ENCODE measurements at regions not wholly inside any gene's neighbourhood (a gene's known extent, or its start where the extent isn't known, plus 50 kb on each side); places are given as distances from the start of the nearest gene placed in this dataset.
A peak's percentile ranks its signal among the peaks of the same experiment; 100 is the strongest.
"Not testable (repeated sequence)": the region's sequence is repeated elsewhere in the genome, so short reads cannot be mapped to it uniquely, and the experiment has no call there.

GRCh38 chr6:93636987-93637664 lies 217.8 kb upstream of the EPHA7 start:
- not testable (repeated sequence) for H3K27ac ChIP-seq (ENCODE audit: low read length); H3K36me3 ChIP-seq (ENCODE audit: control insufficient read depth, insufficient read depth, low read length); H3K27me3 ChIP-seq (ENCODE audit: control insufficient read depth, insufficient read depth, low read length); H3K9me3 ChIP-seq (ENCODE audit: control insufficient read depth, insufficient read depth, low read length); H3K4me1 ChIP-seq (ENCODE audit: control insufficient read depth, insufficient read depth, low read length); DNase-seq (ENCODE audit: low read depth, low spot score)
- no CpG with 5 or more reads among the region's 38 CpGs for WGBS (ENCODE audit: insufficient coverage, insufficient read length)
- peak overlapping the region; percentile 8; the same call in 1 of the 2 replicates for H3K4me3 ChIP-seq (ENCODE audit: low read length)

- WGBS (ENCODE audit: insufficient coverage, insufficient read length): no CpG with 5 or more reads among the region's 3 CpGs
Observed at GRCh38 chr6:93624408-93624807, 205.0 kb upstream of the EPHA7 start.

GRCh38 chr6:93621442-93621841 lies 202.1 kb upstream of the EPHA7 start:
- H3K4me3 ChIP-seq (ENCODE audit: low read length): no peak overlapping the region
- no peaks in the 10 kb centered on the region for H3K27me3 ChIP-seq (ENCODE audit: control insufficient read depth, insufficient read depth, low read length)
- WGBS (ENCODE audit: insufficient coverage, insufficient read length): no CpG with 5 or more reads among the region's 1 CpG
- H3K9me3 ChIP-seq (ENCODE audit: control insufficient read depth, insufficient read depth, low read length): no peaks in the 10 kb centered on the region
- H3K4me1 ChIP-seq (ENCODE audit: control insufficient read depth, insufficient read depth, low read length): no peaks in the 10 kb centered on the region
- DNase-seq (ENCODE audit: low read depth, low spot score): no peak
- H3K27ac ChIP-seq (ENCODE audit: low read length): no peak overlapping the region
- no peaks in the 10 kb centered on the region for H3K36me3 ChIP-seq (ENCODE audit: control insufficient read depth, insufficient read depth, low read length)

More at GRCh38 chr6:93624408-93624807, 205.0 kb upstream of the EPHA7 start:
- Histone ChIP-seq H3K4me1 (ENCODE audit: control insufficient read depth, insufficient read depth, low read length) (no peaks in the 10 kb centered on the region), H3K36me3 (ENCODE audit: control insufficient read depth, insufficient read depth, low read length) (no peaks in the 10 kb centered on the region), H3K4me3 (ENCODE audit: low read length) (no peak overlapping the region), H3K27me3 (ENCODE audit: control insufficient read depth, insufficient read depth, low read length) (no peaks in the 10 kb centered on the region), H3K27ac (ENCODE audit: low read length) (no peak overlapping the region), H3K9me3 (ENCODE audit: control insufficient read depth, insufficient read depth, low read length) (no peaks in the 10 kb centered on the region)
- DNase-seq (ENCODE audit: low read depth, low spot score): no peak

- Histone ChIP-seq H3K9me3 (ENCODE audit: control insufficient read depth, insufficient read depth, low read length) (no peaks in the 10 kb centered on the region), H3K4me1 (ENCODE audit: control insufficient read depth, insufficient read depth, low read length) (no peaks in the 10 kb centered on the region), H3K4me3 (ENCODE audit: low read length) (no peak overlapping the region), H3K27me3 (ENCODE audit: control insufficient read depth, insufficient read depth, low read length) (no peaks in the 10 kb centered on the region), H3K27ac (ENCODE audit: low read length) (no peak overlapping the region), H3K36me3 (ENCODE audit: control insufficient read depth, insufficient read depth, low read length) (no peaks in the 10 kb centered on the region)
- no peak for DNase-seq (ENCODE audit: low read depth, low spot score)
- no CpG with 5 or more reads among the region's 7 CpGs for WGBS (ENCODE audit: insufficient coverage, insufficient read length)
Observed at GRCh38 chr6:93604951-93605350, 185.6 kb upstream of the EPHA7 start.

GRCh38 chr6:93592417-93592816 lies 173.1 kb upstream of the EPHA7 start:
- DNase-seq (ENCODE audit: low read depth, low spot score): no peak
- H3K9me3 ChIP-seq (ENCODE audit: control insufficient read depth, insufficient read depth, low read length): no peaks in the 10 kb centered on the region
- H3K4me1 ChIP-seq (ENCODE audit: control insufficient read depth, insufficient read depth, low read length): no peaks in the 10 kb centered on the region
- H3K27ac ChIP-seq (ENCODE audit: low read length): no peak overlapping the region
- H3K27me3 ChIP-seq (ENCODE audit: control insufficient read depth, insufficient read depth, low read length): no peaks in the 10 kb centered on the region
- no CpG with 5 or more reads among the region's 1 CpG for WGBS (ENCODE audit: insufficient coverage, insufficient read length)
- no peaks in the 10 kb centered on the region for H3K36me3 ChIP-seq (ENCODE audit: control insufficient read depth, insufficient read depth, low read length)
- H3K4me3 ChIP-seq (ENCODE audit: low read length): no peak overlapping the region

GRCh38 chr6:93586306-93586705 lies 166.9 kb upstream of the EPHA7 start:
- H3K36me3 ChIP-seq (ENCODE audit: control insufficient read depth, insufficient read depth, low read length): no peaks in the 10 kb centered on the region
- no peaks in the 10 kb centered on the region for H3K27me3 ChIP-seq (ENCODE audit: control insufficient read depth, insufficient read depth, low read length)
- no CpG with 5 or more reads among the region's 1 CpG for WGBS (ENCODE audit: insufficient coverage, insufficient read length)
- no peak overlapping the region for H3K27ac ChIP-seq (ENCODE audit: low read length)
- no peaks in the 10 kb centered on the region for H3K4me1 ChIP-seq (ENCODE audit: control insufficient read depth, insufficient read depth, low read length)
- no peak overlapping the region for H3K4me3 ChIP-seq (ENCODE audit: low read length)
- H3K9me3 ChIP-seq (ENCODE audit: control insufficient read depth, insufficient read depth, low read length): no peaks in the 10 kb centered on the region
- no peak for DNase-seq (ENCODE audit: low read depth, low spot score)

GRCh38 chr6:93584300-93584699 lies 164.9 kb upstream of the EPHA7 start:
- DNase-seq (ENCODE audit: low read depth, low spot score): no peak
- Histone ChIP-seq H3K9me3 (ENCODE audit: control insufficient read depth, insufficient read depth, low read length) (no peaks in the 10 kb centered on the region), H3K36me3 (ENCODE audit: control insufficient read depth, insufficient read depth, low read length) (no peaks in the 10 kb centered on the region), H3K4me1 (ENCODE audit: control insufficient read depth, insufficient read depth, low read length) (no peaks in the 10 kb centered on the region), H3K27me3 (ENCODE audit: control insufficient read depth, insufficient read depth, low read length) (no peaks in the 10 kb centered on the region), H3K4me3 (ENCODE audit: low read length) (no peak overlapping the region), H3K27ac (ENCODE audit: low read length) (no peak overlapping the region)

GRCh38 chr6:93581371-93581770 lies 162.0 kb upstream of the EPHA7 start:
- Histone ChIP-seq H3K4me1 (ENCODE audit: control insufficient read depth, insufficient read depth, low read length) (no peaks in the 10 kb centered on the region), H3K27ac (ENCODE audit: low read length) (no peak overlapping the region), H3K4me3 (ENCODE audit: low read length) (no peak overlapping the region), H3K9me3 (ENCODE audit: control insufficient read depth, insufficient read depth, low read length) (no peaks in the 10 kb centered on the region), H3K36me3 (ENCODE audit: control insufficient read depth, insufficient read depth, low read length) (no peaks in the 10 kb centered on the region), H3K27me3 (ENCODE audit: control insufficient read depth, insufficient read depth, low read length) (no peaks in the 10 kb centered on the region)
- no CpG with 5 or more reads among the region's 4 CpGs for WGBS (ENCODE audit: insufficient coverage, insufficient read length)
- DNase-seq (ENCODE audit: low read depth, low spot score): no peak

- no peak for DNase-seq (ENCODE audit: low read depth, low spot score)
- Histone ChIP-seq H3K36me3 (ENCODE audit: control insufficient read depth, insufficient read depth, low read length) (no peaks in the 10 kb centered on the region), H3K27me3 (ENCODE audit: control insufficient read depth, insufficient read depth, low read length) (no peaks in the 10 kb centered on the region), H3K9me3 (ENCODE audit: control insufficient read depth, insufficient read depth, low read length) (no peaks in the 10 kb centered on the region), H3K4me1 (ENCODE audit: control insufficient read depth, insufficient read depth, low read length) (no peaks in the 10 kb centered on the region), H3K27ac (ENCODE audit: low read length) (no peak overlapping the region), H3K4me3 (ENCODE audit: low read length) (no peak overlapping the region)
- no CpG with 5 or more reads among the region's 2 CpGs for WGBS (ENCODE audit: insufficient coverage, insufficient read length)
Observed at GRCh38 chr6:93580446-93580845, 161.1 kb upstream of the EPHA7 start.

GRCh38 chr6:93575495-93576267 lies 156.3 kb upstream of the EPHA7 start:
- no peaks in the 10 kb centered on the region for H3K9me3 ChIP-seq (ENCODE audit: control insufficient read depth, insufficient read depth, low read length)
- no peak for DNase-seq (ENCODE audit: low read depth, low spot score)
- no peaks in the 10 kb centered on the region for H3K36me3 ChIP-seq (ENCODE audit: control insufficient read depth, insufficient read depth, low read length)
- H3K4me3 ChIP-seq (ENCODE audit: low read length): no peak overlapping the region
- no peaks in the 10 kb centered on the region for H3K27me3 ChIP-seq (ENCODE audit: control insufficient read depth, insufficient read depth, low read length)
- no peaks in the 10 kb centered on the region for H3K4me1 ChIP-seq (ENCODE audit: control insufficient read depth, insufficient read depth, low read length)
- no CpG with 5 or more reads among the region's 3 CpGs for WGBS (ENCODE audit: insufficient coverage, insufficient read length)
- no peak overlapping the region for H3K27ac ChIP-seq (ENCODE audit: low read length)

GRCh38 chr6:93574299-93574698 lies 154.9 kb upstream of the EPHA7 start:
- no CpG with 5 or more reads among the region's 2 CpGs for WGBS (ENCODE audit: insufficient coverage, insufficient read length)
- Histone ChIP-seq H3K9me3 (ENCODE audit: control insufficient read depth, insufficient read depth, low read length) (no peaks in the 10 kb centered on the region), H3K36me3 (ENCODE audit: control insufficient read depth, insufficient read depth, low read length) (no peaks in the 10 kb centered on the region), H3K27me3 (ENCODE audit: control insufficient read depth, insufficient read depth, low read length) (no peaks in the 10 kb centered on the region), H3K4me3 (ENCODE audit: low read length) (no peak overlapping the region), H3K4me1 (ENCODE audit: control insufficient read depth, insufficient read depth, low read length) (no peaks in the 10 kb centered on the region), H3K27ac (ENCODE audit: low read length) (no peak overlapping the region)
- no peak for DNase-seq (ENCODE audit: low read depth, low spot score)
